Psoas muscle (tissue), 7 donors: ENCODE measurements at regions not wholly inside any gene's neighbourhood (a gene's known extent, or its start where the extent isn't known, plus 50 kb on each side); places are given as distances from the start of the nearest gene placed in this dataset.

Experiments
- ATAC-seq, 4 donors: fragments of 200-7000 bp; cut with Tn5 transposase; one replicate each; pipeline ENCODE4 v1.9.1; 2020; ENCODE audit warnings: moderate library complexity in 3 of 4, mild to moderate bottlenecking in 2 of 4
- DNase-seq, 2 donors: peaks; one replicate each; pipeline ENCODE4 v3.0.0-alpha.2; 2020
- H3K27ac ChIP-seq: fragments of 200-600 bp; one replicate; pipeline ENCODE4 v1.8.0; 2022
- H3K27me3 ChIP-seq, 3 donors: fragments of 200-600 bp in 1 of 3; one replicate each; pipeline versions ENCODE4 v1.6.1 to v1.8.0; 2013 to 2022; ENCODE audit warnings: low read length in 2 of 3, mild to moderate bottlenecking in 2 of 3, moderate library complexity in 1 of 3; ENCODE audit not compliant: insufficient read depth in 3 of 3
- H3K36me3 ChIP-seq, 2 donors: fragments of 200-600 bp in 1 of 2; one replicate each; pipeline versions ENCODE4 v1.6.1 to v1.8.0; 2013 to 2022; ENCODE audit warnings: low read depth in 1 of 2, mild to moderate bottlenecking in 1 of 2, moderate library complexity in 1 of 2; ENCODE audit not compliant: insufficient read depth in 1 of 2
- H3K4me1 ChIP-seq: fragments of 200-600 bp; one replicate; pipeline ENCODE4 v1.8.0; 2022
- H3K4me3 ChIP-seq: fragments of 200-600 bp; one replicate; pipeline ENCODE4 v1.8.0; 2022; ENCODE audit warnings: mild to moderate bottlenecking
- H3K9me3 ChIP-seq: fragments of 200-600 bp; one replicate; pipeline ENCODE4 v1.8.0; 2022
- CTCF ChIP-seq: fragments of 200-600 bp; IDR thresholded peaks from one replicate; pipeline ENCODE4 v1.8.0; 2022; ENCODE audit warnings: antibody characterized with exemption
- WGBS, 3 donors: extraction: QIAGEN DNeasy Blood & Tissue Kit; methylation state at CpG; one replicate each; pipeline versions ENCODE4 v1.1.6 to v1.1.7; 2013; 5-methylcytosine and 5-hydroxymethylcytosine counted together
- intact Hi-C, 2 donors: fragments of 100-400 bp; cut with DNase I; formaldehyde crosslinking; loops; one replicate each; pipeline versions ENCODE4 v1.11.0 to v1.14.2; 2022
- donor health status: healthy with polysubstance abuse.
- donor health status: DM: no; HTN: no; CAD: no; lungs with moderate emphysema.
- donor health status: Bipolar disorder and iron deficiency.
- donor health status: healthy.
- donor health status: DM: yes; HTN: yes; CAD: no.
- donor health status: DM: no; HTN: no; CAD: no.
- donor health status: DM: yes; HTN: yes; CAD: no.

- H3K4me3 ChIP-seq = no peak overlapping the region
- no peak overlapping the region for H3K27ac ChIP-seq
- H3K36me3 ChIP-seq = no peaks in the 10 kb centered on the region
- DNase-seq (no peak), ATAC-seq (no peak)
- H3K9me3 ChIP-seq = no peaks in the 10 kb centered on the region
- TF ChIP-seq CTCF = no peak
- intact Hi-C loops = no loop called here
- H3K27me3 ChIP-seq = no peaks in the 10 kb centered on the region
- no peaks in the 10 kb centered on the region for H3K4me1 ChIP-seq
- WGBS, 3 donors = 67 to 88% (median 72%) methylated on average over 2 of the region's 2 CpGs
Measured at GRCh38 chr3:30331519-30331918, 274.9 kb upstream of the TGFBR2 start.

GRCh38 chr3:30332196-30333021 lies 274.0 kb upstream of the TGFBR2 start:
- H3K27ac ChIP-seq = no peak overlapping the region
- no peaks in the 10 kb centered on the region for H3K36me3 ChIP-seq
- H3K4me3 ChIP-seq = no peak overlapping the region
- WGBS, 3 donors = 69 to 75% (median 73%) methylated on average over 10 of the region's 10 CpGs
- ATAC-seq (no peak), DNase-seq (no peak)
- TF ChIP-seq CTCF = no peak
- H3K4me1 ChIP-seq = no peaks in the 10 kb centered on the region
- H3K9me3 ChIP-seq = no peaks in the 10 kb centered on the region
- intact Hi-C loops = no loop called here
- no peaks in the 10 kb centered on the region for H3K27me3 ChIP-seq

GRCh38 chr3:30333143-30333542 lies 273.3 kb upstream of the TGFBR2 start:
- no peak overlapping the region for H3K4me3 ChIP-seq
- H3K27ac ChIP-seq = no peak overlapping the region
- TF ChIP-seq CTCF = no peak
- DNase-seq (no peak), ATAC-seq (no peak)
- H3K9me3 ChIP-seq = no peaks in the 10 kb centered on the region
- H3K27me3 ChIP-seq = no peaks in the 10 kb centered on the region
- H3K36me3 ChIP-seq = no peaks in the 10 kb centered on the region
- intact Hi-C loops = no loop called here
- no peaks in the 10 kb centered on the region for H3K4me1 ChIP-seq
- 80 to 89% (median 83%) methylated on average over 6 of the region's 6 CpGs for WGBS, 3 donors

- no peaks in the 10 kb centered on the region for H3K27me3 ChIP-seq
- no peak overlapping the region for H3K27ac ChIP-seq
- DNase-seq (no peak), ATAC-seq (no peak)
- no peak overlapping the region for H3K4me3 ChIP-seq
- H3K4me1 ChIP-seq = no peaks in the 10 kb centered on the region
- TF ChIP-seq CTCF = no peak
- H3K36me3 ChIP-seq = no peaks in the 10 kb centered on the region
- 81 to 97% (median 91%) methylated on average over 1 of the region's 1 CpG for WGBS, 3 donors
- intact Hi-C loops = no loop called here
- no peaks in the 10 kb centered on the region for H3K9me3 ChIP-seq
Measured at GRCh38 chr3:30333903-30334302, 272.5 kb upstream of the TGFBR2 start.

GRCh38 chr3:30340500-30340899 lies 265.9 kb upstream of the TGFBR2 start:
- WGBS, 3 donors = 49 to 78% (median 69%) methylated on average over 2 of the region's 2 CpGs
- no peaks in the 10 kb centered on the region for H3K9me3 ChIP-seq

More at GRCh38 chr3:30340500-30340899, 265.9 kb upstream of the TGFBR2 start:
- H3K4me1 ChIP-seq = peaks cover 17% of the 10 kb centered on the region
- no peak overlapping the region for H3K4me3 ChIP-seq
- no peak for TF ChIP-seq CTCF
- H3K36me3 ChIP-seq = no peaks in the 10 kb centered on the region
- no peak overlapping the region for H3K27ac ChIP-seq
- intact Hi-C loops = loop anchor here in 1 of 2 donors (5.0 to 10.0 kb wide), 2 partner anchors 48 to 174 kb away; no protein-coding TSS in a partner anchor
- no peaks in the 10 kb centered on the region for H3K27me3 ChIP-seq
- DNase-seq (no peak), ATAC-seq (no peak)
